ENCODE measurements at regions not wholly inside any gene's neighbourhood (a gene's known extent, or its start where the extent isn't known, plus 50 kb on each side); places are given as distances from the start of the nearest gene placed in this dataset.

DNA sequence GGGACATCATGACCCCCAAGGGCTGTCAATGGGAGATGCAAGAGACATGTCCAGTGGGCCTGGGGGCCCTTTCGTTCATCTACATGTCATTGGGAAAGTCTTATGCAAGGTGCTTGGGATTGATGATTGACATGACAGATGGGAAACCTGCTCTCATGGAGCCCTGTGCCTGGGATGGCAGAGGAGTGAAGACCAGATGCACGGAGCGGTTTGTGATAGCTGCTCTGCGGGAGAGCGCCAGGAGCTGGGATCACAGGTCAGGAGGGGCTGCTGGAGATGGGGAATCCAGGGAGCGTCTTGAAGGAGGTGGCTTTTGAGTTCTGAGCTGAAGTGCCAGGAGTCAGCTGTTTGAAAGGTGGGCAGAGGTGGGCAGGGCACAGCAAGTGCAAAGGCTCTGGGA lies 104.3 kb downstream of the FGF18 start:
- TF ChIP-seq, protein P1, sequence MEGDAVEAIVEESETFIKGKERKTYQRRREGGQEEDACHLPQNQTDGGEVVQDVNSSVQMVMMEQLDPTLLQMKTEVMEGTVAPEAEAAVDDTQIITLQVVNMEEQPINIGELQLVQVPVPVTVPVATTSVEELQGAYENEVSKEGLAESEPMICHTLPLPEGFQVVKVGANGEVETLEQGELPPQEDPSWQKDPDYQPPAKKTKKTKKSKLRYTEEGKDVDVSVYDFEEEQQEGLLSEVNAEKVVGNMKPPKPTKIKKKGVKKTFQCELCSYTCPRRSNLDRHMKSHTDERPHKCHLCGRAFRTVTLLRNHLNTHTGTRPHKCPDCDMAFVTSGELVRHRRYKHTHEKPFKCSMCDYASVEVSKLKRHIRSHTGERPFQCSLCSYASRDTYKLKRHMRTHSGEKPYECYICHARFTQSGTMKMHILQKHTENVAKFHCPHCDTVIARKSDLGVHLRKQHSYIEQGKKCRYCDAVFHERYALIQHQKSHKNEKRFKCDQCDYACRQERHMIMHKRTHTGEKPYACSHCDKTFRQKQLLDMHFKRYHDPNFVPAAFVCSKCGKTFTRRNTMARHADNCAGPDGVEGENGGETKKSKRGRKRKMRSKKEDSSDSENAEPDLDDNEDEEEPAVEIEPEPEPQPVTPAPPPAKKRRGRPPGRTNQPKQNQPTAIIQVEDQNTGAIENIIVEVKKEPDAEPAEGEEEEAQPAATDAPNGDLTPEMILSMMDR (conservative IDR thresholded peaks at IDR 0.05; ENCODE audit: low read length), result no peak
- TF ChIP-seq EZH2phosphoT487 (IDR thresholded peaks at IDR 0.05; ENCODE audit: borderline replicate concordance, low read depth, low read length), result no peak

All from OCI-LY7 (cell line).